ENCODE measurements at regions not wholly inside any gene's neighbourhood (a gene's known extent, or its start where the extent isn't known, plus 50 kb on each side); places are given as distances from the start of the nearest gene placed in this dataset.

GRCh38 chr20:48291896-48292295, 506.6 kb upstream of the SULF2 start:
- DNase-seq, result no peak

- no peak for DNase-seq
Observed at GRCh38 chr20:48288930-48289507, 503.7 kb upstream of the SULF2 start.

- no peak for DNase-seq
Observed at GRCh38 chr20:48287552-48288170, 502.4 kb upstream of the SULF2 start.

- DNase-seq, result peak; percentile 40
Observed at GRCh38 chr20:48287021-48287494, 501.8 kb upstream of the SULF2 start.

- DNase-seq, result peak; percentile 40
Observed at GRCh38 chr20:48286601-48287000, 501.3 kb upstream of the SULF2 start.

GRCh38 chr20:48285656-48286055, 500.4 kb upstream of the SULF2 start:
- no peak for DNase-seq

- no peak for DNase-seq
Observed at GRCh38 chr20:48284837-48285236, 499.6 kb upstream of the SULF2 start.

- DNase-seq, result no peak
Observed at GRCh38 chr20:48284315-48284714, 499.0 kb upstream of the SULF2 start.

GRCh38 chr20:48283470-48284110, 498.3 kb upstream of the SULF2 start:
- no peak for DNase-seq

GRCh38 chr20:48282591-48283228, 497.4 kb upstream of the SULF2 start:
- no peak for DNase-seq

GRCh38 chr20:48281501-48281900, 496.2 kb upstream of the SULF2 start:
- DNase-seq, result no peak

- no peak for DNase-seq
Observed at GRCh38 chr20:48278961-48279481, 493.7 kb upstream of the SULF2 start.

GRCh38 chr20:48277266-48277665, 492.0 kb upstream of the SULF2 start:
- peak; percentile 35 for DNase-seq

GRCh38 chr20:48276021-48276342, 490.7 kb upstream of the SULF2 start:
- DNase-seq, result no peak

GRCh38 chr20:48275286-48276020, 490.2 kb upstream of the SULF2 start:
- no peak for DNase-seq

- DNase-seq, result no peak
Observed at GRCh38 chr20:48273843-48274242, 488.6 kb upstream of the SULF2 start.

GRCh38 chr20:48270885-48271284, 485.6 kb upstream of the SULF2 start:
- no peak for DNase-seq

GRCh38 chr20:48267860-48268633, 482.8 kb upstream of the SULF2 start:
- no peak for DNase-seq

GRCh38 chr20:48266571-48266970, 481.3 kb upstream of the SULF2 start:
- no peak for DNase-seq

GRCh38 chr20:48265791-48266190, 480.5 kb upstream of the SULF2 start:
- DNase-seq, result no peak

- no peak for DNase-seq
Observed at GRCh38 chr20:48262955-48263354, 477.7 kb upstream of the SULF2 start.

- no peak for DNase-seq
Observed at GRCh38 chr20:48262466-48262865, 477.2 kb upstream of the SULF2 start.

All from NCI-H1694 treated with DMSO at 0.1 percent for 48 hours (cell line).